H1 (cell line): ENCODE measurements at regions not wholly inside any gene's neighbourhood (a gene's known extent, or its start where the extent isn't known, plus 50 kb on each side); places are given as distances from the start of the nearest gene placed in this dataset.

ENCODE experiments used
- CTCF ChIA-PET: fragments of 300-600 bp; sonication (Branson Sonifier 250); formaldehyde crosslinking; loops from one replicate; lab custom pipeline; 2021; ENCODE audit not compliant: partially characterized antibody; lab: Charles Lee
- POLR2A ChIA-PET: fragments of 300-600 bp; sonication (Branson Sonifier 250); formaldehyde crosslinking; loops from one replicate; lab custom pipeline; 2021; ENCODE audit warnings: inconsistent platforms; ENCODE audit not compliant: partially characterized antibody; lab: Charles Lee
- DNase-seq, 2 experiments: peaks; one replicate each; pipeline versions ENCODE4 v3.0.0 to v3.0.0-alpha.2; 2010 to 2022; ENCODE audit warnings: low spot score in 2 of 2, low read depth in 1 of 2, mixed read lengths in 1 of 2
- FAIRE-seq: peaks from 2 replicates; lab custom pipeline; 2011; peaks lifted over from hg19 to GRCh38; lab: Jason Lieb, UNC
- H2AFZ ChIP-seq: 2 replicates; pipeline ENCODE4 v1.8.1; 2012; ENCODE audit warnings: low read length, inconsistent platforms
- H2AK5ac ChIP-seq: 2 replicates; pipeline ENCODE4 v1.6.1; 2013; ENCODE audit warnings: low read depth, low read length
- H2BK120ac ChIP-seq: replicated peaks from 2 replicates; pipeline ENCODE3; 2013; ENCODE audit warnings: low read depth, low read length, inconsistent platforms
- H2BK12ac ChIP-seq: 2 replicates; pipeline ENCODE4 v1.6.1; 2013; ENCODE audit warnings: low read depth, low read length
- H2BK15ac ChIP-seq: 2 replicates; pipeline ENCODE4 v1.6.1; 2013; ENCODE audit warnings: low read length
- H2BK20ac ChIP-seq: 2 replicates; pipeline ENCODE4 v1.6.1; 2013; ENCODE audit warnings: low read length
- H2BK5ac ChIP-seq: 2 replicates; pipeline ENCODE4 v1.6.1; 2013; ENCODE audit warnings: low read depth, low read length
- H3K14ac ChIP-seq: 2 replicates; pipeline ENCODE4 v1.6.1; 2013; ENCODE audit warnings: inconsistent platforms; ENCODE audit not compliant: insufficient read length
- H3K18ac ChIP-seq: 2 replicates; pipeline ENCODE4 v1.6.1; 2013; ENCODE audit warnings: low read length; ENCODE audit errors: extremely low read depth
- H3K23ac ChIP-seq: 2 replicates; pipeline ENCODE4 v1.6.1; 2013; ENCODE audit warnings: inconsistent platforms; ENCODE audit not compliant: insufficient read length
- H3K23me2 ChIP-seq: 2 replicates; pipeline ENCODE4 v1.6.1; 2013; ENCODE audit warnings: low read depth, low read length
- H3K27ac ChIP-seq: 2 replicates; pipeline ENCODE4 v1.6.1; 2011; ENCODE audit warnings: low read depth, low read length, inconsistent platforms
- H3K27me3 ChIP-seq, 4 experiments: replicated peaks in 1 of 4; 1 replicate in 1 of 4; 2 replicates in 3 of 4; pipeline versions ENCODE4 v1.6.1 to v1.8.1; 2011 to 2013; ENCODE audit warnings: low read length in 3 of 4, mild to moderate bottlenecking in 3 of 4, inconsistent platforms in 2 of 4, mixed read lengths in 2 of 4, moderate library complexity in 1 of 4; ENCODE audit not compliant: control insufficient read depth in 3 of 4, insufficient read depth in 3 of 4; ENCODE audit errors: extremely low read depth in 1 of 4
- H3K36me3 ChIP-seq, 4 experiments: 2 replicates each; pipeline versions ENCODE4 v1.6.1 to v1.8.1; 2011 to 2013; ENCODE audit warnings: mild to moderate bottlenecking in 4 of 4, low read length in 3 of 4, moderate library complexity in 2 of 4, control low read depth in 1 of 4, inconsistent platforms in 1 of 4; ENCODE audit not compliant: insufficient read depth in 4 of 4, control insufficient read depth in 2 of 4
- H3K4ac ChIP-seq: replicated peaks from 2 replicates; pipeline ENCODE3; 2013; ENCODE audit warnings: low read length, low read depth, mixed read lengths, inconsistent platforms; ENCODE audit not compliant: insufficient read length
- H3K4me1 ChIP-seq, 4 experiments: replicated peaks in 1 of 4; 1 replicate in 1 of 4; 2 replicates in 3 of 4; pipeline versions ENCODE4 v1.6.1 to v1.8.1; 2011 to 2013; ENCODE audit warnings: low read length in 3 of 4, inconsistent platforms in 2 of 4, mixed read lengths in 1 of 4; ENCODE audit not compliant: insufficient read depth in 4 of 4, control insufficient read depth in 3 of 4
- H3K4me2 ChIP-seq, 2 experiments: 2 replicates each; pipeline versions ENCODE4 v1.6.1 to v1.8.1; 2011 to 2013; ENCODE audit warnings: low read depth in 2 of 2, low read length in 2 of 2, control low read depth in 1 of 2, inconsistent platforms in 1 of 2, mild to moderate bottlenecking in 1 of 2; ENCODE audit not compliant: insufficient read depth in 1 of 2
- H3K4me3 ChIP-seq, 4 experiments: fragments of 200-600, 300-600 bp in 1 of 4; sonication (generic), shearing (Covaris generic), sonication (Bioruptor Twin) in 1 of 4; 2 replicates each; pipeline versions ENCODE4 v1.5.1 to v1.8.1; 2011 to 2016; ENCODE audit warnings: low read length in 4 of 4, low read depth in 3 of 4, control low read depth in 2 of 4, inconsistent platforms in 2 of 4, mild to moderate bottlenecking in 2 of 4, mixed read lengths in 1 of 4, moderate library complexity in 1 of 4; ENCODE audit not compliant: insufficient read depth in 2 of 4; ENCODE audit errors: extremely low read depth in 1 of 4
- H3K56ac ChIP-seq: replicated peaks from 2 replicates; pipeline ENCODE3; 2013; ENCODE audit warnings: low read depth, mild to moderate bottlenecking, mixed read lengths, low read length, inconsistent platforms; ENCODE audit not compliant: insufficient read length
- H3K79me1 ChIP-seq: 2 replicates; pipeline ENCODE4 v1.6.1; 2013; ENCODE audit warnings: low read depth, low read length, control low read depth
- H3K79me2 ChIP-seq, 2 experiments: 2 replicates each; pipeline versions ENCODE4 v1.6.1 to v1.8.1; 2012 to 2013; ENCODE audit warnings: low read length in 2 of 2, mild to moderate bottlenecking in 2 of 2, inconsistent platforms in 1 of 2; ENCODE audit not compliant: insufficient read depth in 2 of 2, control insufficient read depth in 1 of 2
- H3K9ac ChIP-seq, 4 experiments: replicated peaks in 1 of 4; 1 replicate in 1 of 4; 2 replicates in 3 of 4; pipeline versions ENCODE4 v1.6.1 to v1.8.1; 2011 to 2013; ENCODE audit warnings: low read depth in 3 of 4, low read length in 3 of 4, control low read depth in 2 of 4, mild to moderate bottlenecking in 2 of 4, moderate library complexity in 2 of 4, inconsistent platforms in 1 of 4; ENCODE audit errors: extremely low read depth in 1 of 4
- H3K9me3 ChIP-seq, 2 experiments: 2 replicates each; pipeline versions ENCODE4 v1.6.1 to v1.8.1; 2012 to 2013; ENCODE audit warnings: mild to moderate bottlenecking in 2 of 2, moderate library complexity in 2 of 2, control low read depth in 1 of 2, inconsistent platforms in 1 of 2, low read depth in 1 of 2, low read length in 1 of 2, mixed read lengths in 1 of 2; ENCODE audit not compliant: insufficient read depth in 2 of 2
- H4K20me1 ChIP-seq, 2 experiments: replicated peaks in 1 of 2; 2 replicates each; pipeline versions ENCODE3 to v1.8.1; 2011 to 2013; ENCODE audit warnings: inconsistent platforms in 2 of 2, low read length in 2 of 2, mild to moderate bottlenecking in 1 of 2; ENCODE audit not compliant: insufficient read depth in 2 of 2, control insufficient read depth in 1 of 2
- H4K5ac ChIP-seq: 2 replicates; pipeline ENCODE4 v1.6.1; 2013; ENCODE audit warnings: low read length, low read depth, mixed read lengths, inconsistent platforms; ENCODE audit not compliant: insufficient read length
- H4K8ac ChIP-seq: 2 replicates; pipeline ENCODE4 v1.8.0; 2013; ENCODE audit warnings: mild to moderate bottlenecking, moderate library complexity, low read length, inconsistent platforms; ENCODE audit not compliant: insufficient read depth; ENCODE audit errors: extremely low read depth
- H4K91ac ChIP-seq: replicated peaks from 2 replicates; pipeline ENCODE3; 2013; ENCODE audit warnings: low read length, mixed read lengths, inconsistent platforms; ENCODE audit not compliant: insufficient read length
- MAX ChIP-seq: IDR thresholded peaks from 2 replicates; pipeline ENCODE4 v1.6.1; 2012; ENCODE audit warnings: inconsistent platforms
- TEAD4 ChIP-seq: IDR thresholded peaks from 2 replicates; pipeline ENCODE4 v1.6.1; 2012; ENCODE audit warnings: low read depth, low read length, inconsistent platforms, mixed read lengths
- WGBS, 2 experiments: shearing (Covaris generic) in 1 of 2; methylation state at CpG; one replicate each; pipeline versions ENCODE4 v1.1.6 to v1.1.7; 2013 to 2015; ENCODE audit warnings: low lambda C conversion rate in 2 of 2, mixed read lengths in 2 of 2, inconsistent platforms in 1 of 2, low coverage in 1 of 2, missing lambda C conversion rate in 1 of 2; ENCODE audit not compliant: insufficient replicate concordance in 2 of 2, insufficient coverage in 1 of 2, insufficient read length in 1 of 2; ENCODE audit errors: extremely low coverage in 1 of 2, missing lambda C conversion rate in 1 of 2; 5-methylcytosine and 5-hydroxymethylcytosine counted together

GRCh38 chr2:100193291-100193710 is 50.9 kb upstream of the AFF3 start:
- no peak overlapping the region for H4K8ac ChIP-seq
- H2BK120ac ChIP-seq: no peak overlapping the region
- WGBS, 2 experiments: 91% methylated on average over 6 of the region's 6 CpGs; no CpG with 5 or more reads in 1 of the 2 experiments
- H3K23ac ChIP-seq: no peak overlapping the region
- no peaks in the 10 kb centered on the region for H3K36me3 ChIP-seq
- no peak overlapping the region for H3K14ac ChIP-seq
- H3K79me2 ChIP-seq: no peaks in the 10 kb centered on the region
- H3K27ac ChIP-seq: no peak overlapping the region
- H2BK15ac ChIP-seq: no peak overlapping the region
- no peak overlapping the region for H2BK5ac ChIP-seq
- H3K4me3 ChIP-seq: no peak overlapping the region
- ChIA-PET CTCF (no interaction called here), POLR2A (no interaction called here)
- H2AK5ac ChIP-seq: no peak overlapping the region
- 0 out of 7 replicates have a peak, but pooled peaks cover 0 to 4% (median 0%) of the 10 kb centered on the region in 4 experiments for H3K27me3 ChIP-seq
- no peak overlapping the region for H2BK12ac ChIP-seq
- no peaks in the 10 kb centered on the region; the same call in 1 of the 2 replicates for H3K23me2 ChIP-seq
- H3K4ac ChIP-seq: no peak overlapping the region
- no peaks in the 10 kb centered on the region for H4K20me1 ChIP-seq
- H2AFZ ChIP-seq: no peak overlapping the region
- H3K18ac ChIP-seq: no peak overlapping the region
- H3K56ac ChIP-seq: no peak overlapping the region
- H3K79me1 ChIP-seq: no peaks in the 10 kb centered on the region
- no peak overlapping the region for H2BK20ac ChIP-seq
- H3K9ac ChIP-seq: no peak overlapping the region
- no peak overlapping the region for H3K4me2 ChIP-seq
- TF ChIP-seq MAX: no peak
- TF ChIP-seq TEAD4: no peak
- no peak for FAIRE-seq
- no peak overlapping the region for H4K91ac ChIP-seq
- H4K5ac ChIP-seq: no peak overlapping the region
- no peaks in the 10 kb centered on the region for H3K9me3 ChIP-seq
- H3K4me1 ChIP-seq: peaks cover 3 to 10% (median 7%) of the 10 kb centered on the region in 4 experiments; a peak in 6 of 7 replicates
- DNase-seq: no peak
